ENCODE measurements at regions not wholly inside any gene's neighbourhood (a gene's known extent, or its start where the extent isn't known, plus 50 kb on each side); places are given as distances from the start of the nearest gene placed in this dataset.

DNA sequence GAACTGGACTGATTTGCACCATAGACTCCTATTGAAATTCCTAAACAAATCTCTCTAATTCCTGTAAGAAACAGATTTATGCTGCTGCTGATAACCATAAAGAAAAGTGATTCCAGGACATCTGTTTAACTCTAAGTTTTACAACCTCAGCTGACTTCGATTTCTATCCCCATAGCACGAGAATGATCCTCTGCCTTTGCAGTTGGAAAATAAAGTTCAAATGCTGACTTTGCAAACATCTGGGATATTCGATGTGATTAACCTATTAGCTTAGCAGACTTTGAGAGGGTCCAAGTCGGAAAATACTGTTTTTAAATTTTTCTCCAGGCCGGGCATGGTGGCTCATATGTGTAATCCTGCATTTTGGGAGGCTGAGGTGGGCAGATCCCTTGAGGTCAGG lies 247.3 kb downstream of the PSAT1 start:
- TF ChIP-seq, protein P1, sequence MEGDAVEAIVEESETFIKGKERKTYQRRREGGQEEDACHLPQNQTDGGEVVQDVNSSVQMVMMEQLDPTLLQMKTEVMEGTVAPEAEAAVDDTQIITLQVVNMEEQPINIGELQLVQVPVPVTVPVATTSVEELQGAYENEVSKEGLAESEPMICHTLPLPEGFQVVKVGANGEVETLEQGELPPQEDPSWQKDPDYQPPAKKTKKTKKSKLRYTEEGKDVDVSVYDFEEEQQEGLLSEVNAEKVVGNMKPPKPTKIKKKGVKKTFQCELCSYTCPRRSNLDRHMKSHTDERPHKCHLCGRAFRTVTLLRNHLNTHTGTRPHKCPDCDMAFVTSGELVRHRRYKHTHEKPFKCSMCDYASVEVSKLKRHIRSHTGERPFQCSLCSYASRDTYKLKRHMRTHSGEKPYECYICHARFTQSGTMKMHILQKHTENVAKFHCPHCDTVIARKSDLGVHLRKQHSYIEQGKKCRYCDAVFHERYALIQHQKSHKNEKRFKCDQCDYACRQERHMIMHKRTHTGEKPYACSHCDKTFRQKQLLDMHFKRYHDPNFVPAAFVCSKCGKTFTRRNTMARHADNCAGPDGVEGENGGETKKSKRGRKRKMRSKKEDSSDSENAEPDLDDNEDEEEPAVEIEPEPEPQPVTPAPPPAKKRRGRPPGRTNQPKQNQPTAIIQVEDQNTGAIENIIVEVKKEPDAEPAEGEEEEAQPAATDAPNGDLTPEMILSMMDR (IDR thresholded peaks at IDR 0.05; ENCODE audit: insufficient read depth, low read length, poor library complexity, severe bottlenecking): no peak
- no peak for TF ChIP-seq EZH2phosphoT487 (conservative IDR thresholded peaks at IDR 0.05; ENCODE audit: low read length)
